ENCODE measurements at regions not wholly inside any gene's neighbourhood (a gene's known extent, or its start where the extent isn't known, plus 50 kb on each side); places are given as distances from the start of the nearest gene placed in this dataset.
"Not testable (repeated sequence)": the region's sequence is repeated elsewhere in the genome, so short reads cannot be mapped to it uniquely, and the experiment has no call there.

GRCh38 chr18:78790960-78791359, 188.7 kb upstream of the SALL3 start:
- no peak for DNase-seq (ENCODE audit: low spot score)

GRCh38 chr18:78792094-78792493, 187.5 kb upstream of the SALL3 start:
- no peak for DNase-seq (ENCODE audit: low spot score)

GRCh38 chr18:78792736-78793135, 186.9 kb upstream of the SALL3 start:
- DNase-seq (ENCODE audit: low spot score): no peak

GRCh38 chr18:78793313-78794070, 186.1 kb upstream of the SALL3 start:
- no peak for DNase-seq (ENCODE audit: low spot score)

GRCh38 chr18:78794071-78794430, 185.6 kb upstream of the SALL3 start:
- no peak for DNase-seq (ENCODE audit: low spot score)

GRCh38 chr18:78796693-78797455, 182.7 kb upstream of the SALL3 start:
- DNase-seq (ENCODE audit: low spot score): no peak

GRCh38 chr18:78797499-78797898, 182.1 kb upstream of the SALL3 start:
- no peak for DNase-seq (ENCODE audit: low spot score)

GRCh38 chr18:78798402-78799175, 181.0 kb upstream of the SALL3 start:
- DNase-seq (ENCODE audit: low spot score): no peak

GRCh38 chr18:78799382-78800089, 180.1 kb upstream of the SALL3 start:
- no peak for DNase-seq (ENCODE audit: low spot score)

GRCh38 chr18:78800102-78800851, 179.3 kb upstream of the SALL3 start:
- not testable (repeated sequence) for DNase-seq (ENCODE audit: low spot score)

- DNase-seq (ENCODE audit: low spot score): no peak
Measured at GRCh38 chr18:78801011-78801410, 178.6 kb upstream of the SALL3 start.

- DNase-seq (ENCODE audit: low spot score): no peak
Measured at GRCh38 chr18:78803104-78803503, 176.5 kb upstream of the SALL3 start.

GRCh38 chr18:78804206-78805030, 175.2 kb upstream of the SALL3 start:
- no peak for DNase-seq (ENCODE audit: low spot score)

GRCh38 chr18:78805840-78806239, 173.8 kb upstream of the SALL3 start:
- no peak for DNase-seq (ENCODE audit: low spot score)

- DNase-seq (ENCODE audit: low spot score): no peak
Measured at GRCh38 chr18:78807668-78808067, 171.9 kb upstream of the SALL3 start.

- no peak for DNase-seq (ENCODE audit: low spot score)
Measured at GRCh38 chr18:78809845-78810244, 169.8 kb upstream of the SALL3 start.

GRCh38 chr18:78810706-78811105, 168.9 kb upstream of the SALL3 start:
- DNase-seq (ENCODE audit: low spot score): no peak

GRCh38 chr18:78812067-78812466, 167.6 kb upstream of the SALL3 start:
- no peak for DNase-seq (ENCODE audit: low spot score)

- no peak for DNase-seq (ENCODE audit: low spot score)
Measured at GRCh38 chr18:78813156-78813555, 166.5 kb upstream of the SALL3 start.

- no peak for DNase-seq (ENCODE audit: low spot score)
Measured at GRCh38 chr18:78813936-78814710, 165.5 kb upstream of the SALL3 start.

All from germinal center (tissue), 1 donor.